ENCODE measurements at regions not wholly inside any gene's neighbourhood (a gene's known extent, or its start where the extent isn't known, plus 50 kb on each side); places are given as distances from the start of the nearest gene placed in this dataset.

GRCh38 chr5:174832811-174833210, 108.4 kb downstream of the MSX2 start:
- Mint-ChIP-seq H3K36me3 (no peaks in the 10 kb centered on the region), H3K4me3 (no peak overlapping the region), H3K9me3 (peaks cover 5% of the 10 kb centered on the region), H3K4me1 (ENCODE audit: unreplicated experiment) (no peaks in the 10 kb centered on the region), H3K27ac (no peak overlapping the region), H3K27me3 (peaks cover 28% of the 10 kb centered on the region)
- no peak for DNase-seq (ENCODE audit: extremely low spot score, unreplicated experiment)
- TF ChIP-seq CTCF (conservative IDR thresholded peaks at IDR 0.05): no peak

GRCh38 chr5:174832025-174832424, 107.6 kb downstream of the MSX2 start:
- H3K27ac Mint-ChIP-seq: no peak overlapping the region
- no peak for DNase-seq (ENCODE audit: extremely low spot score, unreplicated experiment)

GRCh38 chr5:174831031-174831660, 106.8 kb downstream of the MSX2 start:
- H3K9me3 Mint-ChIP-seq: peaks cover 5% of the 10 kb centered on the region
- no peaks in the 10 kb centered on the region for H3K4me1 Mint-ChIP-seq (ENCODE audit: unreplicated experiment)
- no peak for TF ChIP-seq CTCF (conservative IDR thresholded peaks at IDR 0.05)
- H3K27me3 Mint-ChIP-seq: peaks cover 21% of the 10 kb centered on the region
- no peak overlapping the region for H3K27ac Mint-ChIP-seq
- no peak overlapping the region for H3K4me3 Mint-ChIP-seq
- no peak for DNase-seq (ENCODE audit: extremely low spot score, unreplicated experiment)
- no peaks in the 10 kb centered on the region for H3K36me3 Mint-ChIP-seq

More at GRCh38 chr5:174832025-174832424, 107.6 kb downstream of the MSX2 start:
- Mint-ChIP-seq H3K36me3 (no peaks in the 10 kb centered on the region), H3K4me1 (ENCODE audit: unreplicated experiment) (no peaks in the 10 kb centered on the region), H3K4me3 (no peak overlapping the region), H3K9me3 (peaks cover 5% of the 10 kb centered on the region), H3K27me3 (peaks cover 22% of the 10 kb centered on the region)
- no peak for TF ChIP-seq CTCF (conservative IDR thresholded peaks at IDR 0.05)

- H3K4me3 Mint-ChIP-seq: no peak overlapping the region
Measured at GRCh38 chr5:174829511-174829864, 105.1 kb downstream of the MSX2 start.

GRCh38 chr5:174828804-174829510, 104.6 kb downstream of the MSX2 start:
- Mint-ChIP-seq H3K4me1 (ENCODE audit: unreplicated experiment) (no peaks in the 10 kb centered on the region), H3K27ac (no peak overlapping the region)

More at GRCh38 chr5:174829511-174829864, 105.1 kb downstream of the MSX2 start:
- no peak for TF ChIP-seq CTCF (conservative IDR thresholded peaks at IDR 0.05)
- Mint-ChIP-seq H3K4me1 (ENCODE audit: unreplicated experiment) (no peaks in the 10 kb centered on the region), H3K9me3 (peaks cover 9% of the 10 kb centered on the region), H3K36me3 (no peaks in the 10 kb centered on the region), H3K27ac (no peak overlapping the region), H3K27me3 (peaks cover 19% of the 10 kb centered on the region)
- DNase-seq (ENCODE audit: extremely low spot score, unreplicated experiment): no peak

More at GRCh38 chr5:174828804-174829510, 104.6 kb downstream of the MSX2 start:
- no peak for DNase-seq (ENCODE audit: extremely low spot score, unreplicated experiment)
- no peak for TF ChIP-seq CTCF (conservative IDR thresholded peaks at IDR 0.05)
- Mint-ChIP-seq H3K4me3 (no peak overlapping the region), H3K9me3 (peaks cover 9% of the 10 kb centered on the region), H3K27me3 (peaks cover 18% of the 10 kb centered on the region), H3K36me3 (no peaks in the 10 kb centered on the region)

All from type B pancreatic cell (in vitro differentiated cells).